IMR-90 (cell line): ENCODE measurements at regions not wholly inside any gene's neighbourhood (a gene's known extent, or its start where the extent isn't known, plus 50 kb on each side); places are given as distances from the start of the nearest gene placed in this dataset.

ENCODE experiments used
- CEBPB ChIP-seq: IDR thresholded peaks from 2 replicates; pipeline ENCODE4 v1.6.1; 2012; ENCODE audit warnings: low read depth, low read length, improper control_type of control experiment
- CTCF ChIP-seq: conservative IDR thresholded peaks from 2 replicates; pipeline ENCODE4 v1.5.1; 2012; ENCODE audit warnings: mild to moderate bottlenecking, low read depth, low read length, improper control_type of control experiment
- ELK1 ChIP-seq: fragments of 150-350 bp; IDR thresholded peaks from 2 replicates; pipeline ENCODE4 v1.6.1; 2016; ENCODE audit warnings: low read depth, mild to moderate bottlenecking, low read length, moderate library complexity, borderline replicate concordance
- MAFK ChIP-seq: IDR thresholded peaks from 2 replicates; pipeline ENCODE4 v1.6.1; 2012; ENCODE audit warnings: low read depth, low read length, improper control_type of control experiment
- POLR2A ChIP-seq: IDR thresholded peaks from 2 replicates; pipeline ENCODE4 v1.6.1; 2012; ENCODE audit warnings: mild to moderate bottlenecking, low read depth, low read length
- RAD21 ChIP-seq: IDR thresholded peaks from 2 replicates; pipeline ENCODE4 v1.6.1; 2012; ENCODE audit warnings: low read length, improper control_type of control experiment
- USF2 ChIP-seq: fragments of 150-350 bp; IDR thresholded peaks from 2 replicates; pipeline ENCODE4 v1.6.1; 2017; ENCODE audit warnings: mild to moderate bottlenecking, antibody characterized with exemption, low read length, low read depth

GRCh38 chr2:57291209-57291608 lies 755.4 kb upstream of the VRK2 start:
- TF ChIP-seq RAD21 = no peak
- no peak for TF ChIP-seq POLR2A
- no peak for TF ChIP-seq MAFK
- no peak for TF ChIP-seq USF2
- no peak for TF ChIP-seq CTCF
- TF ChIP-seq CEBPB = no peak
- no peak for TF ChIP-seq ELK1
